Peyer's patch (tissue), 4 donors: ENCODE measurements at regions not wholly inside any gene's neighbourhood (a gene's known extent, or its start where the extent isn't known, plus 50 kb on each side); places are given as distances from the start of the nearest gene placed in this dataset.

Experiments used
- DNase-seq, 3 donors: peaks; one replicate each; pipeline ENCODE4 v3.0.0-alpha.2; 2017 to 2019
- H3K27ac ChIP-seq, 4 donors: fragments of 200-600 bp; sonication (generic); one replicate each; pipeline ENCODE4 v1.5.1; 2016 to 2019
- H3K27me3 ChIP-seq, 2 donors: fragments of 200-600 bp; sonication (generic); one replicate each; pipeline ENCODE4 v1.5.1; 2019
- H3K36me3 ChIP-seq, 3 donors: fragments of 200-600 bp; sonication (generic); one replicate each; pipeline ENCODE4 v1.5.1; 2016 to 2019
- H3K4me1 ChIP-seq, 4 donors: fragments of 200-600 bp; sonication (generic); one replicate each; pipeline ENCODE4 v1.5.1; 2016 to 2019
- H3K4me3 ChIP-seq, 4 donors: fragments of 200-600 bp; sonication (generic); 1 replicate in 3 of 4; 2 replicates in 1 of 4; pipeline ENCODE4 v1.5.1; 2016 to 2019; ENCODE audit warnings: mild to moderate bottlenecking in 1 of 4
- H3K9me3 ChIP-seq, 4 donors: fragments of 200-600 bp; sonication (generic); one replicate each; pipeline ENCODE4 v1.5.1; 2016 to 2019; ENCODE audit warnings: mild to moderate bottlenecking in 1 of 4
- POLR2A ChIP-seq, 2 donors: fragments of 450-650 bp; IDR thresholded peaks; one replicate each; pipeline ENCODE4 v1.5.1; 2017; ENCODE audit warnings: antibody characterized with exemption in 2 of 2, mild to moderate bottlenecking in 2 of 2, moderate library complexity in 2 of 2
- TF ChIP-seq, protein P1 (sequence below), 6 experiments: fragments of 450-650 bp in 4 of 6; fragments of 200-600 bp in 2 of 6; sonication (generic) in 1 of 6; IDR thresholded peaks; one replicate each; pipeline ENCODE4 v1.5.1; 2017 to 2019; ENCODE audit warnings: antibody characterized with exemption in 6 of 6, mild to moderate bottlenecking in 3 of 6, moderate library complexity in 1 of 6

DNA sequence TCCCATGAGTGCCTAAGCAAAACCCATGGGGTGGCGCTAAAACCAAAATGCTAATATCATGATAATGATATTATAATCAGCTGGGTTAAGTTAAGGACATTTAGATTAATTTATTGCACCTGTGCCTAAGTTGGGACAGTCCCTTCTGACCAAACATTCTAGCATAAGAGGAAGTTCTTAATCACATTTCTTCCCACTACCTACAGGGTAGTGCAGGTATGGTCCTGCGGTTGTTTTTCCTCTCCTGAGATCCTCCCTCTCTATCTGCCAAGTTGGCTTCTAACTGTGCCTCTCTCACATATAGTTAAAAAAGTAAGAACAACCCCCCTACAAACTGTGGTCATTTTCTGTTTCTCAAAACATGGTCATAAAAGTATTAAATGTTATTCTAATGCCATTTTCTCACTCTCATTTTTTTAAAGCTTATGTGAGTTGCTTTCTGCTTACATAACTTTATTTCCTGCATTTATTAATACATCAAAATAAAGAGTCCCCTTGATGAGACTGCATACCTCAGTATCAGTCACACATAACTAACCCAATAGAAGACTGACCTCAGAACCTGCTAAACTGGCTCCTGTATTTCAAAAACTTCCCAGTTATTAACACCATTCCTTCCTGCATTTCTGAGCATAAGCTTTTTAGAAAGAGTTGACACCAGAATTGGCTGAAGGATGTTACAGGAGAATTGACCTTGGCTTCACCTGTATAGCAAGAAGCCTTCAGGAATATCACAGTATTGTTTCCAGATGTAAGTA is 1332.5 kb downstream of the FSTL5 start:
- Histone ChIP-seq H3K27me3 (no peaks in the 10 kb centered on the region), H3K9me3 (no peaks in the 10 kb centered on the region), H3K4me1 (no peaks in the 10 kb centered on the region), H3K36me3 (no peaks in the 10 kb centered on the region), H3K4me3 (no peak overlapping the region), H3K27ac (no peak overlapping the region)
- no peak for DNase-seq
- TF ChIP-seq POLR2A (IDR thresholded peaks at IDR 0.05), result no peak
- TF ChIP-seq, protein P1, sequence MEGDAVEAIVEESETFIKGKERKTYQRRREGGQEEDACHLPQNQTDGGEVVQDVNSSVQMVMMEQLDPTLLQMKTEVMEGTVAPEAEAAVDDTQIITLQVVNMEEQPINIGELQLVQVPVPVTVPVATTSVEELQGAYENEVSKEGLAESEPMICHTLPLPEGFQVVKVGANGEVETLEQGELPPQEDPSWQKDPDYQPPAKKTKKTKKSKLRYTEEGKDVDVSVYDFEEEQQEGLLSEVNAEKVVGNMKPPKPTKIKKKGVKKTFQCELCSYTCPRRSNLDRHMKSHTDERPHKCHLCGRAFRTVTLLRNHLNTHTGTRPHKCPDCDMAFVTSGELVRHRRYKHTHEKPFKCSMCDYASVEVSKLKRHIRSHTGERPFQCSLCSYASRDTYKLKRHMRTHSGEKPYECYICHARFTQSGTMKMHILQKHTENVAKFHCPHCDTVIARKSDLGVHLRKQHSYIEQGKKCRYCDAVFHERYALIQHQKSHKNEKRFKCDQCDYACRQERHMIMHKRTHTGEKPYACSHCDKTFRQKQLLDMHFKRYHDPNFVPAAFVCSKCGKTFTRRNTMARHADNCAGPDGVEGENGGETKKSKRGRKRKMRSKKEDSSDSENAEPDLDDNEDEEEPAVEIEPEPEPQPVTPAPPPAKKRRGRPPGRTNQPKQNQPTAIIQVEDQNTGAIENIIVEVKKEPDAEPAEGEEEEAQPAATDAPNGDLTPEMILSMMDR (IDR thresholded peaks at IDR 0.05), result no peak

DNA sequence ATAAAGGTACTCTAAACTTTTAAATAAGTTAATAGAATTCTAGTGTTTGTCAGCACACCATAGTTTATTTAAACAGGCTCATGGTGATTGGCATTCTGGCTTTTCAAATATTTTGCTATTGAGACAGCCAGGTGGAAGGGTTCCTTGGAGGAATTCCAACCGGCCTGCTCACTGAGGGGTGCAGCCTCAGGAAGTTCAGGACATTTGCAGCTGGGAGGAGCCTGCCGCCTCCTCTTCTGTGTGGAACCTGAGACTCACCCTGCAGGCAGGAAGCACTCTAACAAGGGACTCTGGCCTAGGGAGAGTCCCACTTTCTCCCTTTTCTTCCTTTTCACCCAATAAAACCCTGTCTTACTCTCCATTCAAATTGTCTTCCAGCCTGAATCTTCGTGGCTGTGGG is 1328.0 kb downstream of the FSTL5 start:
- no peaks in the 10 kb centered on the region for H3K9me3 ChIP-seq
- no peak overlapping the region for H3K4me3 ChIP-seq
- no peaks in the 10 kb centered on the region for H3K4me1 ChIP-seq
- DNase-seq, result no peak
- no peak overlapping the region for H3K27ac ChIP-seq
- TF ChIP-seq, protein P1 (IDR thresholded peaks at IDR 0.05), result no peak
- TF ChIP-seq POLR2A (IDR thresholded peaks at IDR 0.05), result no peak
- no peaks in the 10 kb centered on the region for H3K27me3 ChIP-seq
- no peaks in the 10 kb centered on the region for H3K36me3 ChIP-seq

DNA sequence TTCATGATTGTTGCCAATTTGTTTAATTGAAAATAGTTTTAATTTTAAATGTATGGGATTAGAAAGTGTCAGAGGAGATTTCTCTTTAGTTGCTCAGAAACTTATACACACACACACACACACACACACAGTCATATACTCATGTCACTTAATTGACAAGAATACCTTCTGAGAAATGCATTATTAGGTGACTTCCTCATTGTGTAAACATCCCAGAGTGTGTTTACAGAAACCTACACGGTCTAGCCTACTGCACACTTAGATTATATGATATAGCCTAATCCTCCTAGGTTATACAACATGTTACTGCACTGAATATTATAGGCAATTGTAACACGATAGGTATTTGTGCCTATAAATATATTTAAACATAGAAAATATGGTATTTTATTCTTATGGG is 1327.4 kb downstream of the FSTL5 start:
- Histone ChIP-seq H3K36me3 (no peaks in the 10 kb centered on the region), H3K27ac (no peak overlapping the region), H3K9me3 (no peaks in the 10 kb centered on the region), H3K27me3 (no peaks in the 10 kb centered on the region), H3K4me1 (no peaks in the 10 kb centered on the region), H3K4me3 (no peak overlapping the region)
- TF ChIP-seq POLR2A (IDR thresholded peaks at IDR 0.05), result no peak
- TF ChIP-seq, protein P1 (IDR thresholded peaks at IDR 0.05), result no peak
- no peak for DNase-seq

DNA sequence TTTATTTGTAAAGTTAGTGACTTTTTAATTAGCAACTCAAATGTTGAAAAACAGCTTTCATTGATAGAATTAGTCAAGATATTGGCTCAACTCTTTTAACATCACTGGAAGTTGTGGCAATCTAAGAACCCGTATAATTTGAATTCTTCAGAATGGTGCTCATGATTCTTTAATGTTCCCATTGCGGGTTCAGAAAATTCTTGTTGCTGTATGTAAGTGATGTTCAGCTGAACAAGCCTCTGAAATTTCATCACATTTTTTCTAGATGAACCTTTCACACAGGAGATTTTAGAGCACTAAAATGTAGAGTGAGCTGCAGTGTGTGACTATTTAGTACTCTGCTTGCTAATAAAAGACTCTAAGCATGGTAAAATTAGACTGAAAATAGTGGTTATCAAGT is 1317.7 kb downstream of the FSTL5 start:
- Histone ChIP-seq H3K4me1 (no peaks in the 10 kb centered on the region), H3K27me3 (no peaks in the 10 kb centered on the region), H3K9me3 (no peaks in the 10 kb centered on the region), H3K36me3 (no peaks in the 10 kb centered on the region), H3K27ac (no peak overlapping the region), H3K4me3 (no peak overlapping the region)
- DNase-seq, result no peak
- TF ChIP-seq, protein P1 (IDR thresholded peaks at IDR 0.05), result no peak
- no peak for TF ChIP-seq POLR2A (IDR thresholded peaks at IDR 0.05)

DNA sequence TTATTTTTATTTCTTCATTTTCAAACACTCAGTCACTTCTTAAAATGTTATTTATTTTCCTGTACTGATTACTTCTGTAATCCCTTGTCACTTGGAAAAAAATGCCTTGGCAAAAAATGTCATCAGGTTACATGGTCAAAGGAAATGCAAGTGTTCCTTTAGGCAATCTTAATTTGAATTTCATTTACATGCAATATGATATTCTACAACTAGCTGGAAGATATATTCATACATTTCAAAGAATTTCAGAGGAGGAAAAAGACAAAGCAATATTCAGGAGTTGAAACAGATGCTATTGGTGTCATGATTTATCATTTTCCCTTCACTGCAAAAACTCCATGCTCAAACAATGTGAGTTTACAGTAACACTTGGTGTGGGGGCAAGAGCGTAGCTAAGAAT is 1316.6 kb downstream of the FSTL5 start:
- Histone ChIP-seq H3K4me1 (no peaks in the 10 kb centered on the region), H3K9me3 (no peaks in the 10 kb centered on the region), H3K4me3 (no peak overlapping the region), H3K27ac (no peak overlapping the region), H3K27me3 (no peaks in the 10 kb centered on the region), H3K36me3 (no peaks in the 10 kb centered on the region)
- no peak for TF ChIP-seq POLR2A (IDR thresholded peaks at IDR 0.05)
- TF ChIP-seq, protein P1 (IDR thresholded peaks at IDR 0.05), result no peak
- no peak for DNase-seq
